HEK293T (cell line): ENCODE measurements at regions not wholly inside any gene's neighbourhood (a gene's known extent, or its start where the extent isn't known, plus 50 kb on each side); places are given as distances from the start of the nearest gene placed in this dataset.

ENCODE experiments used
- CTCF ChIA-PET: fragments of 350-600 bp; formaldehyde crosslinking; extraction: SDS; loops from one replicate; lab custom pipeline; 2021; ENCODE audit warnings: antibody characterized with exemption, inconsistent platforms; lab: Yijun Ruan, JAX
- POLR2A ChIA-PET: fragments of 350-600 bp; formaldehyde crosslinking; extraction: SDS; loops from one replicate; lab custom pipeline; 2020; ENCODE audit warnings: antibody characterized with exemption, inconsistent platforms; lab: Yijun Ruan, JAX
- DNase-seq: peaks from one replicate; pipeline ENCODE4 v3.0.0; 2012; ENCODE audit warnings: mixed read lengths; ENCODE audit errors: extremely low spot score
- ARNT ChIP-seq: fragments of 450-650 bp; IDR thresholded peaks from 2 replicates; pipeline ENCODE4 v1.6.1; 2017; ENCODE audit warnings: mild to moderate bottlenecking
- BHLHE40 ChIP-seq: fragments of 450-650 bp; IDR thresholded peaks from 2 replicates; pipeline ENCODE4 v1.6.1; 2016; ENCODE audit warnings: mild to moderate bottlenecking, moderate library complexity, borderline replicate concordance
- CTBP1 ChIP-seq: fragments of 450-650 bp; IDR thresholded peaks from 2 replicates; pipeline ENCODE4 v1.6.1; 2016; ENCODE audit warnings: borderline replicate concordance
- ELF4 ChIP-seq: fragments of 450-650 bp; IDR thresholded peaks from 2 replicates; pipeline ENCODE4 v1.6.1; 2017; ENCODE audit warnings: antibody characterized with exemption
- FOXA1 ChIP-seq: fragments of 450-650 bp; IDR thresholded peaks from 2 replicates; pipeline ENCODE4 v1.6.1; 2016; ENCODE audit warnings: mild to moderate bottlenecking
- FOXK2 ChIP-seq: fragments of 450-650 bp; IDR thresholded peaks from 2 replicates; pipeline ENCODE4 v1.6.1; 2016; ENCODE audit warnings: mild to moderate bottlenecking
- FOXM1 ChIP-seq: fragments of 450-650 bp; IDR thresholded peaks from 2 replicates; pipeline ENCODE4 v1.6.1; 2017; ENCODE audit warnings: mild to moderate bottlenecking, borderline replicate concordance
- HDGF ChIP-seq: fragments of 450-650 bp; IDR thresholded peaks from 2 replicates; pipeline ENCODE4 v1.6.1; 2017; ENCODE audit warnings: antibody characterized with exemption, borderline replicate concordance
- L3MBTL2 ChIP-seq: fragments of 450-650 bp; conservative IDR thresholded peaks from 2 replicates; pipeline ENCODE4 v1.6.1; 2016; ENCODE audit warnings: mild to moderate bottlenecking
- LEF1 ChIP-seq: fragments of 450-650 bp; IDR thresholded peaks from 2 replicates; pipeline ENCODE4 v1.6.1; 2017; ENCODE audit warnings: mild to moderate bottlenecking, borderline replicate concordance
- NFRKB ChIP-seq: fragments of 450-650 bp; IDR thresholded peaks from 2 replicates; pipeline ENCODE4 v1.6.1; 2016; ENCODE audit warnings: mild to moderate bottlenecking, moderate library complexity
- PKNOX1 ChIP-seq: fragments of 450-650 bp; IDR thresholded peaks from 2 replicates; pipeline ENCODE4 v1.6.1; 2016
- SP1 ChIP-seq: fragments of 450-650 bp; IDR thresholded peaks from 2 replicates; pipeline ENCODE4 v1.6.1; 2017
- SUZ12 ChIP-seq: fragments of 450-650 bp; IDR thresholded peaks from 2 replicates; pipeline ENCODE4 v1.6.1; 2016; ENCODE audit warnings: mild to moderate bottlenecking
- ZNF384 ChIP-seq: fragments of 450-650 bp; IDR thresholded peaks from 2 replicates; pipeline ENCODE4 v1.6.1; 2016

DNA sequence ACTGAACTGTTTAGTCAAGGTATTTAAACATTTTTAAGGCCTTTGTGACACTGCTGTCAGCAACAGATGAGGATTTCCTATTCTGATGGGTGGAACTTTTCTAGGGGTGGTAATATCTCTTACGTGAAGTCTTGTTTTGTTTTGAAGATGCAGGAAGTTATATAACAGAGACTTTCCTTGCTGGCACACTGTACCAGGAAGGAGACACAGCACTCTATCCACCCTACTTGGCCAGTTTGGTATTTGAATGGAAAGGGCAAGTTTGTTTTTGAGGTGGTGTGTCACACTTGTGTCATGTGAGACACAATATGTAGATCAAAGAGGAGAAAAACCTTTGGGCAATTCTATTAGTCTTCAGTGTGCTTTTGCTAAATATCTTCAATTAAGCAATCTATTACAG is 51.6 kb upstream of the SRP54 start:
- ChIA-PET CTCF (no interaction called here), POLR2A (no interaction called here)
- TF ChIP-seq L3MBTL2 (no peak), ELF4 (no peak), CTBP1 (no peak), BHLHE40 (no peak), HDGF (no peak), SP1 (no peak), PKNOX1 (no peak), LEF1 (no peak), ZNF384 (no peak), FOXA1 (no peak)
- no peak for DNase-seq

DNA sequence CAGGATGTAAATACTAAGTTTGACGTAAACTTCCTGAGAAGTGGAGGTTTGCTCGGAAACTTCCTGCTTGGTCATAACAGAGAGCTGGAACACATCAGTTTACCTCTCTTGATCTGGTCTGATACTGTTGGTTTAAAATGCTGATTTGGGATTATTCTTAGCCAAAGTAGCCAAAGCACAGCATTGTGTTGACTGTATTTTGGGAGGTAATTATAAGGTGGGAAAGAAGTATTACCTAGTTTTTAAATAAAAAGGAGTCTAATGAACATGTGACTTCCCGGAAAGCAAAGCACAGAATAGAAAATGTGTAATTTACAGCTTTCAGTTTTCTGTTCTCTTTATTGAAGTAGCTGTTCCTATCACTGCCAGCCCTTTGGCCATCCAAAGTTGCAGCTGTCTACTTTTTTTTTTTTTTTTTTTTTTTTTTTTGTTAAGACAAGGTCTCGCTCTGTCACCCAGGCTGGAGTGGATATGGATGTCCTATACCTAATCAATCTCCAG is 52.2 kb upstream of the SRP54 start:
- TF ChIP-seq FOXM1 (no peak), PKNOX1 (no peak), BHLHE40 (no peak), SP1 (no peak), FOXK2 (no peak), SUZ12 (no peak), FOXA1 (no peak)
- ChIA-PET CTCF (interaction anchor here (0.6 kb wide), 1 partner anchor 58 kb away, joined by 4 read pairs; no protein-coding TSS in a partner anchor), POLR2A (no interaction called here)
- DNase-seq = no peak

DNA sequence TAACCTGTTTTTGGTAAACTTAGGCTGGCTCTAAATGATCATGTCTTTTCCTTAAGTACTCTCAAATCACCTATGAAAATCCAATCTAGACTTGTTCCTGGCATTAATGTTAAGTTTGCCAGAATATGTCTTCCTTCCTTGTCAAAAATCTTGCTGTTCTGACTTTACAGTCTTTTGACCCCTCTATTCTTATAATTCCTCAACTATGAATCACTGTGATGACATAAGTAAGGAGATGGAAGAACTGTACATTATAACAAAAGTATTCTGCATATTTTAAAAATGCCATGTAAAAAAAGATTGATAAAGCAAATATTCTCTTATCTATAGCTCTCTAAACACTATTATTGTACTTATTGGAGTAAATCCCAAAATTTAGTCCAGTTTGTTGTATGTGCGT is 51.4 kb upstream of the BAZ1A start:
- no peak for DNase-seq
- POLR2A ChIA-PET = no interaction called here
- CTCF ChIA-PET = no interaction called here
- TF ChIP-seq HDGF (no peak), NFRKB (no peak), FOXA1 (no peak), CTBP1 (no peak), FOXM1 (no peak), FOXK2 (no peak), ELF4 (no peak), ARNT (no peak), SP1 (no peak)
